GM21717 (cell line): ENCODE measurements at regions not wholly inside any gene's neighbourhood (a gene's known extent, or its start where the extent isn't known, plus 50 kb on each side); places are given as distances from the start of the nearest gene placed in this dataset.
"Not testable (repeated sequence)": the region's sequence is repeated elsewhere in the genome, so short reads cannot be mapped to it uniquely, and the experiment has no call there.

Experiments
- ATAC-seq: cut with Tn5 transposase; IDR thresholded peaks from one replicate; pipeline ENCODE4 v1.9.1; 2021; ENCODE audit warnings: mild to moderate bottlenecking, moderate library complexity; ENCODE audit not compliant: unreplicated experiment

- no peak for ATAC-seq
These were observed 479.0 kb downstream of the RAP2B start for GRCh38 chr3:153640689-153641665.

- not testable (repeated sequence) for ATAC-seq
These were observed 478.6 kb upstream of the ARHGEF26 start for GRCh38 chr3:153642576-153642975.

GRCh38 chr3:153643471-153643870 lies 477.7 kb upstream of the ARHGEF26 start:
- not testable (repeated sequence) for ATAC-seq

- ATAC-seq: no peak
These were observed 471.8 kb upstream of the ARHGEF26 start for GRCh38 chr3:153649286-153649839.

GRCh38 chr3:153652076-153652475 lies 469.1 kb upstream of the ARHGEF26 start:
- ATAC-seq: no peak

- no peak for ATAC-seq
These were observed 464.1 kb upstream of the ARHGEF26 start for GRCh38 chr3:153657046-153657445.

GRCh38 chr3:153657461-153657860 lies 463.7 kb upstream of the ARHGEF26 start:
- no peak for ATAC-seq

GRCh38 chr3:153658136-153658535 lies 463.1 kb upstream of the ARHGEF26 start:
- no peak for ATAC-seq

- no peak for ATAC-seq
These were observed 454.0 kb upstream of the ARHGEF26 start for GRCh38 chr3:153666991-153667740.

GRCh38 chr3:153669527-153669926 lies 451.7 kb upstream of the ARHGEF26 start:
- ATAC-seq: no peak

GRCh38 chr3:153670577-153670976 lies 450.6 kb upstream of the ARHGEF26 start:
- no peak for ATAC-seq

- no peak for ATAC-seq
These were observed 447.3 kb upstream of the ARHGEF26 start for GRCh38 chr3:153673853-153674252.

- no peak for ATAC-seq
These were observed 441.5 kb upstream of the ARHGEF26 start for GRCh38 chr3:153679714-153680113.

- no peak for ATAC-seq
These were observed 440.7 kb upstream of the ARHGEF26 start for GRCh38 chr3:153680526-153680925.

- no peak for ATAC-seq
These were observed 440.1 kb upstream of the ARHGEF26 start for GRCh38 chr3:153681057-153681456.

- no peak for ATAC-seq
These were observed 432.7 kb upstream of the ARHGEF26 start for GRCh38 chr3:153688301-153689120.

- ATAC-seq: no peak
These were observed 428.0 kb upstream of the ARHGEF26 start for GRCh38 chr3:153693207-153693606.

- no peak for ATAC-seq
These were observed 419.1 kb upstream of the ARHGEF26 start for GRCh38 chr3:153702106-153702505.

- ATAC-seq: no peak
These were observed 417.1 kb upstream of the ARHGEF26 start for GRCh38 chr3:153704115-153704514.

- ATAC-seq: no peak
These were observed 414.5 kb upstream of the ARHGEF26 start for GRCh38 chr3:153706706-153707105.

GRCh38 chr3:153714016-153714415 lies 407.2 kb upstream of the ARHGEF26 start:
- no peak for ATAC-seq
